GM12878 (cell line): ENCODE measurements at regions not wholly inside any gene's neighbourhood (a gene's known extent, or its start where the extent isn't known, plus 50 kb on each side); places are given as distances from the start of the nearest gene placed in this dataset.

Experiments
- CTCF ChIP-seq, 3 experiments: IDR thresholded peaks in 2 of 3; conservative IDR thresholded peaks in 1 of 3; 2 replicates each; pipeline ENCODE4 v1.5.1; 2011; ENCODE audit warnings: low read depth in 3 of 3, low read length in 3 of 3, mild to moderate bottlenecking in 3 of 3, control low read depth in 2 of 3, moderate library complexity in 2 of 3, inconsistent platforms in 1 of 3, mixed read lengths in 1 of 3; ENCODE audit not compliant: control insufficient read depth in 2 of 3, insufficient read depth in 1 of 3; ENCODE audit errors: extremely low read depth in 1 of 3
- DPF2 ChIP-seq: fragments of 450-650 bp; IDR thresholded peaks from 2 replicates; pipeline ENCODE4 v1.6.1; 2017; ENCODE audit warnings: mild to moderate bottlenecking
- EP300 ChIP-seq, 2 experiments: fragments of 150-350 bp in 1 of 2; IDR thresholded peaks; 2 replicates each; pipeline ENCODE4 v1.6.1; 2011 to 2012; ENCODE audit warnings: low read depth in 2 of 2, low read length in 2 of 2, borderline replicate concordance in 1 of 2, improper control_type of control experiment in 1 of 2, inconsistent platforms in 1 of 2; ENCODE audit not compliant: control insufficient read depth in 1 of 2
- FOXM1 ChIP-seq: IDR thresholded peaks from 2 replicates; pipeline ENCODE4 v1.6.1; 2012; ENCODE audit warnings: low read depth, mild to moderate bottlenecking, inconsistent platforms, low read length, moderate library complexity
- POLR2A ChIP-seq: IDR thresholded peaks from 2 replicates; pipeline ENCODE4 v1.6.1; 2011; ENCODE audit warnings: low read depth, mild to moderate bottlenecking, low read length
- POLR2AphosphoS2 ChIP-seq: IDR thresholded peaks from 2 replicates; pipeline ENCODE4 v1.6.1; 2011; ENCODE audit warnings: low read depth, mild to moderate bottlenecking, low read length, improper control_type of control experiment, moderate library complexity
- POLR2AphosphoS5 ChIP-seq: IDR thresholded peaks from 2 replicates; pipeline ENCODE4 v1.6.1; 2011; ENCODE audit warnings: mild to moderate bottlenecking, low read length, inconsistent platforms
- PRDM15 ChIP-seq: fragments of 450-650 bp; formaldehyde crosslinking; IDR thresholded peaks from 2 replicates; pipeline ENCODE4 v1.4.0; 2020; ENCODE audit warnings: mild to moderate bottlenecking, moderate library complexity
- RCOR1 ChIP-seq: conservative IDR thresholded peaks from 2 replicates; pipeline ENCODE4 v1.6.1; 2012; ENCODE audit warnings: low read depth, low read length, improper control_type of control experiment
- SIN3A ChIP-seq: IDR thresholded peaks from 2 replicates; pipeline ENCODE4 v1.6.1; 2012; ENCODE audit warnings: low read depth, low read length, improper control_type of control experiment
- SMC3 ChIP-seq: IDR thresholded peaks from 2 replicates; pipeline ENCODE4 v1.6.1; 2011; ENCODE audit warnings: low read length, improper control_type of control experiment, borderline replicate concordance
- ZNF274 ChIP-seq: IDR thresholded peaks from one replicate; pipeline ENCODE4 v1.8.0; 2011; ENCODE audit not compliant: insufficient read length, insufficient read depth
- TF ChIP-seq, protein P1 (sequence below): IDR thresholded peaks from 2 replicates; pipeline ENCODE4 v1.6.1; 2012; ENCODE audit warnings: low read depth, low read length, improper control_type of control experiment

GRCh38 chr21:35401476-35401875, 352.4 kb upstream of the RUNX1 start:
- no peak for TF ChIP-seq POLR2AphosphoS2
- TF ChIP-seq CTCF (IDR thresholded peaks at IDR 0.05 in 2 of 3, conservative IDR thresholded peaks at IDR 0.05 in 1 of 3; ENCODE audit: control insufficient read depth in 2 of 3, extremely low read depth in 1 of 3, insufficient read depth in 1 of 3, low read depth in 3 of 3, low read length in 3 of 3): no peak
- TF ChIP-seq ZNF274: no peak
- no peak for TF ChIP-seq RCOR1
- TF ChIP-seq POLR2A: no peak
- TF ChIP-seq, protein P1, sequence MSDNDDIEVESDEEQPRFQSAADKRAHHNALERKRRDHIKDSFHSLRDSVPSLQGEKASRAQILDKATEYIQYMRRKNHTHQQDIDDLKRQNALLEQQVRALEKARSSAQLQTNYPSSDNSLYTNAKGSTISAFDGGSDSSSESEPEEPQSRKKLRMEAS: no peak
- TF ChIP-seq SMC3: no peak
- TF ChIP-seq FOXM1: no peak
- TF ChIP-seq EP300 (IDR thresholded peaks at IDR 0.05; ENCODE audit: borderline replicate concordance in 1 of 2, control insufficient read depth in 1 of 2, low read depth in 2 of 2, low read length in 2 of 2): no peak
- TF ChIP-seq DPF2: no peak
- no peak for TF ChIP-seq PRDM15
- no peak for TF ChIP-seq SIN3A
- TF ChIP-seq POLR2AphosphoS5: no peak
